HG03457 (cell line): ENCODE measurements at regions not wholly inside any gene's neighbourhood (a gene's known extent, or its start where the extent isn't known, plus 50 kb on each side); places are given as distances from the start of the nearest gene placed in this dataset.
A peak's percentile ranks its signal among the peaks of the same experiment; 100 is the strongest.
"Not testable (repeated sequence)": the region's sequence is repeated elsewhere in the genome, so short reads cannot be mapped to it uniquely, and the experiment has no call there.

ENCODE experiments used
- ATAC-seq: cut with Tn5 transposase; IDR thresholded peaks from one replicate; pipeline ENCODE4 v1.9.1; 2021; ENCODE audit warnings: moderate number of reproducible peaks; ENCODE audit not compliant: unreplicated experiment

- ATAC-seq, result no peak
Measured at GRCh38 chr13:80894917-80895316, 554.0 kb upstream of the SPRY2 start.

- ATAC-seq, result no peak
Measured at GRCh38 chr13:80889829-80890228, 548.9 kb upstream of the SPRY2 start.

DNA sequence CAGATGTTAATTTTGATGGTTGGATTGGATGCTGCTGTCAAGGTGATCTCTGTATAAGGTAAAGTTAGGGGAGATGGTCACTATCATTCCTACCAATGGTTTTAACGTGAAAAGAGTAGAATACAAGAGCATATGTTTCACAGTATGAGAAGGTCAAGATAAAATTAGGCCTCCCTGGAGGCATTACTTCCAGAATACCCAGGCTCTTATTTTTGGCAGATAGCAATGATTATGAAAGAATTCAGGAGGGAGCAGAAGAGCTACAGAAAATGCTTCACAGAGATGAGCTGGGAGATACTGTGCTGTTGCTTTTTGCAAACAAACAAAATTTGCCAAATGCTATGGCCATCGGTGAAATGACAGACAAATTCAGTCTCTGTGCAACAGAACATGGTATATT, 547.5 kb upstream of the SPRY2 start:
- no peak for ATAC-seq

GRCh38 chr13:80884056-80884785, 543.3 kb upstream of the SPRY2 start:
- no peak for ATAC-seq

GRCh38 chr13:80883545-80883944, 542.6 kb upstream of the SPRY2 start:
- ATAC-seq, result no peak

GRCh38 chr13:80881942-80882445, 541.1 kb upstream of the SPRY2 start:
- ATAC-seq, result no peak

- ATAC-seq, result no peak
Measured at GRCh38 chr13:80881495-80881894, 540.6 kb upstream of the SPRY2 start.

DNA sequence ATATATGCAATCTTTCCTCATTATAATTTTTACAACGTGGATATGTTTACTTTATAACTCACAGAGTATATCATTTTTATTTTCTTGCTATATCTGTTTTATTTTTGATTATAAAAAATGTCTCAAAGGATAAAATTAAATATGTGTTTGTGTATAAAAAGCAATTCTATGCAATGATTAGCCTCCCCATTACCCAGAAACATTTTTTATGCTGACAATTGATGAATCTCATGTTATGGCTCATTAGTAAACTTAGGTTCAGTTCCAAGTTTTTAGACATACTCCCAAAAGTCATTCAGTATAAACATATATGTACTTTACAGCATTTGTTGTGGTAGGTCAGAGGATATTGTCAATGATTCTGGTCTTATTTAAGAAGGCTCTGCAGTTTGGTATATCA, 540.1 kb upstream of the SPRY2 start:
- ATAC-seq, result no peak

DNA sequence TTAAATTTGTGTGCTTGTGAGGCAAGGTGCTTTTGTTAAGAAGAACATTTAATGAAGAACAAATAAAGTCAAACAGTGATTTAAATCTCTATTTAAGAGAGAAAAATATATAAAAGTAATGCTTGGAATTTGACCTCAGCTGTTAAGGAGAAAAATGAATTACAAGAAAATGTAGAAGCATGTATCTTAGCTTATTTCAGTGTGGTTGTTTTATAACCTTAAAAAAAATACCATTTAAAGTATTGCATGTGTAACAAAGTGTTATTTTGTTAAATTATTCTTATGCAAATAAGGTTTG, 537.0 kb upstream of the SPRY2 start:
- ATAC-seq, result no peak

- no peak for ATAC-seq
Measured at GRCh38 chr13:80877209-80877943, 536.5 kb upstream of the SPRY2 start.

DNA sequence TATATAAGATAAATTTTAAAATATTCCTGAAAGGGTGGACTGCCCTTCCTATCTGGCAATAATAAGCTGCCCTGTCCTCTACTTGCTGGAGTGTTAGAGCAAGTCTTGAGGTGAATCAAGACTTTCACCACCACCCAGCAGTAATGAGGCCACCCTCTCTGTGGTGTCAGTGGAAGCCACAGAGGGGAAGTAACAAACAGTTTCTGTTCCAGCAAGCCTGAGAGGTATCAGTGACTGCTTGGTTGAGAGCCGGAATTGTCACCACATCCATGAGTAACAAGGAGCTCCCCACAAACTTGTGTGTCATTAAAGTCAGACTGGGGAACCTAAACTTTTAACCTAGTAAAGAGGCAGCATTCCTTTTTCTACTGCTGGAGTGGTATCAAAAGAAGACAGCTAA, 532.7 kb upstream of the SPRY2 start:
- peak; percentile 94 for ATAC-seq

- not testable (repeated sequence) for ATAC-seq
Measured at GRCh38 chr13:80871971-80872370, 531.0 kb upstream of the SPRY2 start.

DNA sequence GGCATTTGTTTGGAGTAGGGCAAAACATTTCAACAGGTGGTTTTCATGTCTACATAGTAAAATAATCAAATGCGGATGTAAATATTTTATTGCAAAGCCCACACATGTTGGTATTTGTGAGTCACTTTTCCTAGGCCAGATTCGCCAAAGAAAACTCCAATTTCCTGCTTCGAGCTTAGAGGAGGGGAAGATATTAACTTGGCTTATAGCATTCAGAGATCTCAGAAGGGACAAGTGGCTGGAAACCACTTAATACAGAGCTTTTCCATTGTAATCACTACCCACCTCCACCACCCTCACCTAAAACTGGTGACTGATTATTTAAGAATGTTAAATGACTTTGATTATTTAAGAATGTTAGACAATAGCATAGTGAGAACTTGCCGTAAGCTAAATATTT, 530.6 kb upstream of the SPRY2 start:
- ATAC-seq, result no peak

- ATAC-seq, result no peak
Measured at GRCh38 chr13:80870186-80870585, 529.3 kb upstream of the SPRY2 start.

DNA sequence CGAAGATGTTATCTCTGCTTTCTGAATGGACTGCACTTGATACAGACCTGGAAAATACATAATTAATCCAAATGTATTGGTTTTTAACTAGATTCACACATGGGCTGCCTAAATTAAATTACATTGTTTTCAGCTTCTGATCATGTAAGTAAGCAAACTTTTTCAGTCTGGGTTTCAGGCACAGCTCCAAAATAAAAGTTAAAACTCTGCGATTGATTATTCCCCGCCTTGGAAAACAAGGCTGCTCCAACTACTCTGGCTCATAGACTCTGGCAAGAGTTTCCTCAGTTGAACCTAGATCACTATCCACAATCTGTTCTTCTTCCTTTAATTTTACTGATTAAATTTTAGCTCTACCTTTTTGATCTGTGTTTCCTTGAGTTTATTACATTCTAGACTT, 526.0 kb upstream of the SPRY2 start:
- ATAC-seq, result no peak

- ATAC-seq, result no peak
Measured at GRCh38 chr13:80865329-80865728, 524.4 kb upstream of the SPRY2 start.

DNA sequence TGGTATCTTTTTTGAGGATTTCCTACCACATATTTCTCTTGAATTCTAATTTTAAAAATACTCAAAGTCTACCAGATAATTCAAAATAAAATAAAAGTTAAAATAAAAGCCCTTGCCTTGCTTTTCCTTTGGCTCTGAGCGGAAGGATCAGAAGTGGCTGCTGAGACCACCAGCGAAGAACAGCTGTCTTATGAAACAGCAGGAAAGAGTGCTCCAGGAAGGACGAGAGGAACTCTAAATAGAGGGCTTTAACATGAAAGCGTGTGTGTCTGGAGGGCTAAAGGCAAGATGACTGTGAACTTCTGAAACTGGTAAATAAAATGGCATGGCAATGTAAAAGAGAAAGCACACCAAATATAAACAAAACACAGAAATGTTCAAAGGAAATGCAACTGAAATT, 521.5 kb upstream of the SPRY2 start:
- ATAC-seq, result no peak

GRCh38 chr13:80860845-80861244, 519.9 kb upstream of the SPRY2 start:
- ATAC-seq, result no peak

DNA sequence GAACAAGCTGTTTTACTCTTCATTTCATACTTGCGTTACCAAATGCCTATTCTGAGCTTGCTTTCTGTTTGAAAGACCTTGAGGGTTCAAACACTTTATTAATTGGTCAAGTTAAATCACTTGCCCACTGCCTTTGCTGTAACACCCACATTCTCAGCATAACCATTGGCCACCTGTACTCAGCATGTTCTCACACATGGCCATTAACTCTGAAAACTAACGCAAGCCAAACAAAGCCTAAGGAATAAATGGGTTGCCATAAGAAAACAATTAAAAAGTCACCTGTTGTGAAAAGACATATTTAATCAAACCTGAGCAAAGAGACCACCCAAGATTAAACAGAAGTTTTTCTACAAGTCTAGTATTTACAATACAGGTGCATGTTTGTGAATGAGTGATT, 517.2 kb upstream of the SPRY2 start:
- no peak for ATAC-seq

DNA sequence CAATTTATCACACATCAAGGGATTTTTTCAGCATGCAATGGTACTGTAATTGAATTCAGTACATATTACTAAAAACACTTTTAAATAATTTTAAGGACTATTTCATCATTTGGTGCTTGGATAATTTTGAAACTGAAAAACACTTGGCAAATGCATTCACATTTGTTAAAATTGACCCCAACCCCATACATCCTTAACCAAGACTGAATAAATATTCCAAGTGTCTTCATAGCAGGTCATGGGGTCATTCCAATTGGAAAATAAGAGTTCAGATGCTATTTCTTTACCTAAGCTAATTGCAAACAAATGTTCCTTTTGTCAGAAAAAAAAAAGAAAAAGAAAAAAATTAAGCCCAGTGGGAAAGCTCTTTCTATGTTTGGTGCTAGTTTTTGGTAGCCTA, 516.4 kb upstream of the SPRY2 start:
- no peak for ATAC-seq

DNA sequence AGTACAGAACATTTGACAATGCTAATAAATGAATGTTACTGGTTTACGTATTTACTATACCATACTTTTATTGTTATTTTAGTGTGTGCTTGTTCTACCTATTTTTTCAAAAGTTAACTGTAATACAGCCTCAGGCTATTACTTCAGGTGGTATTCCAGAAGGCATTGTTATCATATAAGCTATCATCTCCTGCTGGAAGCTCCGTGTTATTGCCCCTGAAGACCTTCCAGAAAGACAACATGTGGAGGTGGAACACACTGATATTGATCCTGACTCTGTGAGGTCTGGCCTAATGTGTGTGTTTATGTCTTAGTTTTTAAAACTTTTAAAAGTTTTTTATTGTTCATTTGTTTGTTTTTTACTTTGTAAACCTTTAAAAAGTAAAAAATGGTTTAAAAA, 509.8 kb upstream of the SPRY2 start:
- no peak for ATAC-seq

DNA sequence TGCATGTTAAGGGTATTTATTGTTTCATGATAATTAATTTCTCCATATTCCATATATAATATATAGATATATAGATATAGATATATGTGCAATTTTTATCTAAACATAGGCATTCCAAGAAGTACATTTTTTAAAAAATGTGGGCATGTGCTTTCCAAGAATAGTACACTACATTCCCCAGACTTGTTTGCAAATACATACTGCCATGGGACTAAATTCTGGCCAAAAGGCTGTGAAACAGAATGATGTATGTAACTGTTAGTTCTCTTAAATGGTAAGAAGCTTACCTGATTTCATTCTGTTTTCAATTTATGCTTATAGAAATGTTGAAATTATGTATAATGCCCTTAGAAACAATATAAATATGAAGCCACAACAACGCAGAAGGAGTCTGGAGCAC, 503.2 kb upstream of the SPRY2 start:
- ATAC-seq, result no peak

GRCh38 chr13:80841414-80841813, 500.5 kb upstream of the SPRY2 start:
- ATAC-seq, result no peak
